ENCODE measurements at regions not wholly inside any gene's neighbourhood (a gene's known extent, or its start where the extent isn't known, plus 50 kb on each side); places are given as distances from the start of the nearest gene placed in this dataset.

- TF ChIP-seq CTBP1 (IDR thresholded peaks at IDR 0.05; ENCODE audit: borderline replicate concordance) (no peak), SRSF7 (optimal IDR thresholded peaks at IDR 0.05; ENCODE audit: low read depth, low read length) (no peak), TAF9B (IDR thresholded peaks at IDR 0.05; ENCODE audit: partially characterized antibody) (no peak), ETV1 (tag; conservative IDR thresholded peaks at IDR 0.05; ENCODE audit: low read depth) (no peak), ATF7 (IDR thresholded peaks at IDR 0.05) (no peak), NCOA1 (IDR thresholded peaks at IDR 0.05; ENCODE audit: low read depth) (no peak), SMAD4 (CRISPR knock-in tag; conservative IDR thresholded peaks at IDR 0.05) (no peak), PRDM10 (IDR thresholded peaks at IDR 0.05; ENCODE audit: partially characterized antibody) (no peak)
- TF ChIP-seq, protein P1, sequence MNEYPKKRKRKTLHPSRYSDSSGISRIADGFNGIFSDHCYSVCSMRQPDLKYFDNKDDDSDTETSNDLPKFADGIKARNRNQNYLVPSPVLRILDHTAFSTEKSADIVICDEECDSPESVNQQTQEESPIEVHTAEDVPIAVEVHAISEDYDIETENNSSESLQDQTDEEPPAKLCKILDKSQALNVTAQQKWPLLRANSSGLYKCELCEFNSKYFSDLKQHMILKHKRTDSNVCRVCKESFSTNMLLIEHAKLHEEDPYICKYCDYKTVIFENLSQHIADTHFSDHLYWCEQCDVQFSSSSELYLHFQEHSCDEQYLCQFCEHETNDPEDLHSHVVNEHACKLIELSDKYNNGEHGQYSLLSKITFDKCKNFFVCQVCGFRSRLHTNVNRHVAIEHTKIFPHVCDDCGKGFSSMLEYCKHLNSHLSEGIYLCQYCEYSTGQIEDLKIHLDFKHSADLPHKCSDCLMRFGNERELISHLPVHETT (CRISPR knock-in tag; conservative IDR thresholded peaks at IDR 0.05 in 1 of 2, IDR thresholded peaks at IDR 0.05 in 1 of 2): no peak
Measured at GRCh38 chr1:39141925-39142324, 62.6 kb upstream of the MACF1 start (continued).
